GM21360 (cell line): ENCODE measurements at regions not wholly inside any gene's neighbourhood (a gene's known extent, or its start where the extent isn't known, plus 50 kb on each side); places are given as distances from the start of the nearest gene placed in this dataset.

Experiments
- ATAC-seq: cut with Tn5 transposase; IDR thresholded peaks from one replicate; pipeline ENCODE4 v1.9.1; 2021; ENCODE audit warnings: mild to moderate bottlenecking, moderate library complexity; ENCODE audit not compliant: unreplicated experiment

DNA sequence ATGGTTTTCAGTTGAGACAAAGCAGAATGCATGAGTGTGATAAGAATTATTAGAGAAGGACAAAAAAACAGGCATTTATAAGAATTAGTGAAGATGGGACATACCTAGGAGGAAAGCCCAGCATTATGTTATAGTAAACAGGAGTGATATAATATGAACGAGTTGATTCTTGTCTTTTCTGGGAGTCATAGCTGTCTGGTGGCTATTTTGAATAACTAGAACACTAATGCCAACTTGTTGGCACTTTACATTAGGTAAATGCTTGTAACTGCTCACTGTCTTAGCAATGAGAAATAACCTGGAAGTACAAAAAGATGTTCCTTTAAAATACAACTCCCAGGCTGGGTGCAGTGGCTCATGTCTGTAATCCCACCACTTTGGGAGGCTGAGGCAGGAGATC is 540.8 kb upstream of the SPHKAP start:
- ATAC-seq = no peak

DNA sequence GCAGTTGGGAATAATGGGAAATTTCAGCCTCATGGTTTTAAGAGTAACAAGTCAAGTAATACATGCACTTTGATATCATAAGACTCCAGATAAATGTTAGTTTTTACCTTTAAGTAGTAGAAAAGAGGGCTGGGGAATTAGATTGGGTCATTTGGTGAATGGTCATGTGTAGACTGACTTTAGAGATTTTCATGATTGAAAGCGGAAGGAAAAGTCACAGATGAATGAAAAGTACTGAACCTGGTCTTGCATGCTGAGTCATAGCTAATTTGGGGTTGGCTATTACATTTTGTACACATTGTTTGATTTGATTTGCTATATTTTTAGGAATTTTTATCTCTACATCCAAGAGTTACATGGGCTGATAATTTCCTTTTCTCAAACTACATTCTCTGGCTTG is 539.4 kb upstream of the SPHKAP start:
- no peak for ATAC-seq

DNA sequence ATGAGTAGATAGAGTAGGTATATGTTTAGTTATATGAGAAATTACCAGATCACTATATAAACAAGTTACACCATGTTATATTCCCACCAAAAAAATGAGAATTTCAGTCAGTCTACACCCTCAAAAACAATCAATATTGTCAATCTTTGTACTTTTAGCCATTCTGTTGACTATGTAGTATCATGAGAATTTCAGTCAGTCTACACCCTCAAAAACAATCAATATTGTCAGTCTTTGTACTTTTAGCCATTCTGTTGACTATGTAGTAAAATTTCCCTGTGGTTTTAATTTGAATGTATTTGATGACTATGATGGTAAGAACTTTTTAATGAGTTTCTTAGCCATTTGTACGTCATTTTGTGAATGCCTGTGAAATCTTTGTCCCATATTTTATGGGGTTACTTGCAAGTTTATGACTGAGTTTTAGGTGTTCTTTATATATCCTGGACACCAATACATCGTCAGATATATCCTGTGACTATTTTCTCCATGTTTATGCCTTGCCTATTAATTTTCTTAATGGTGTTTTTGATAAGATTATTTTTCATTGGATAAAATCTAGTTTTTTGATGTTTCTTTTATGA is 528.4 kb upstream of the SPHKAP start:
- no peak for ATAC-seq

DNA sequence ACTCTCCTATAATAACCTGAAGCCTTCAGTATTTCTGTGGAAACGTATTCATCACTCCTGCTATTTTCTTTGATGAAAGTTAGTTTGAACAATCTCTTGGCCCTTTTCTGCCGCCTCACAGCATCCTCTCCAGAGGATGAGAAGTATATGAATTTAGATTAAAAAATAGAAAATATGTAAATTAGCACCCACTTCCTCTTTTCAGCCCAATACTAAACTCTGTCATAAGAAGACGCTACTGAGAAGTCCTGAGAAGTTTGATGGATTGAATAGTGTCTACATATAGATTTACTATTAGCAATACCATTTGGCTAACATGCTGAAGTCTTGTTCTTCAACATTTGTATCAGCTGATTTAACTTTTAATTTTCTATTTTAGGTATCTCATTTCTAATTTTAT is 526.4 kb upstream of the SPHKAP start:
- ATAC-seq = no peak

DNA sequence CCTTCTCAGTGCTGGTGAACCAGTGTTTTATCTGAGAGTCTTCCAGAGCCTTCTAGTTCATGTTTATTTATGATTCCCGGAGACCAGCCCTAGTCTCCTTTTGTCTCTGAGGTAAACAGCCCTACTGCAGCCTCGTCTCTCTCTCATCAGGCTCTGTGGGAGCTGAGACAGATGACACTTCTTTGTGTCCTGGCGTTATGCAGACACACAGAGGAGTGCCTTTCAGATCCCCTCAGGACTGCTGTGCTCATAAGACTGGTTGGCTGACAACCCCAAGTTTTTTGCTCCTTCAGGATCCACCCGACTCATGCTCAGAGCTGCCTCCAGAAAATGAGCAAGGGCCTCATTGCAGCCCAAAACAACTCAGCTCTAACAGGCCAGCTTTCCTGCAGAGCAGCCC is 523.8 kb upstream of the SPHKAP start:
- ATAC-seq = no peak

DNA sequence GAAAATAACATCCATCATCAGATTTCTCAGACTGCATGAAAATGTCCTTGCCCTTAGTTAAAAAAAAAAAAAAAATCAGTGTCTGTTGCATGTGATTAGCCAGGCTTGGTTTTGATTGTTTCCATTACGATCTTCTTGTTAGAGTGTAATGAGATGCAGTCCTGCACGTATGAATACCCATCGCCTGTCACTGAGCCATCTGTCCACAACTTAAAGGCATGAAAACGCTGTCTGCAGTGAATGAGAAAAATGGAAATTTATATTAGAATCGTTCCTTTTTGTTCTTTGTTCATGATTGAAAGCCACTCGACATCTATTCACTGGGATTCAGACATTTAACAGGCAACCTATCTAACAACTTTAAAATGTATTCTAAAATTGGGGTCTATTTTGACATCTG is 521.7 kb upstream of the SPHKAP start:
- ATAC-seq = no peak

DNA sequence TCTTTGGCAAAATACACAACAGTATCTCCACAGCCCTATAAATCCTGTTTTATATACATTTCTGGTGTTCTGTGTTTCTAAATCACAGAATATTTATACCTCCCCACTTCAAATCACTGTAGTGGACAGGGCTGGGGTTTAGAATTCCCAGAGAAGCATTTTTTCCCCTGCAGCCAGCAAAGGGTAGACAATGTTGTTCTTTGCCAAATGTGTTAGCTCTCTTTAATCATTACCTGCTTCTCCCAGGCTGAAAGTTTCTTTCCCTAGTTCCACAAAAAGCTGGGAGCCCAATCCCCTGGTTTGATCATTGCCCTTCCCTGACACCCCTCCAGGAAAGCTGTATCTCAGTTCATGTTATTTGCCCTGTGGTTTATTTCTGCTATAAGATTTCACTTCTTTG is 520.0 kb upstream of the SPHKAP start:
- no peak for ATAC-seq

DNA sequence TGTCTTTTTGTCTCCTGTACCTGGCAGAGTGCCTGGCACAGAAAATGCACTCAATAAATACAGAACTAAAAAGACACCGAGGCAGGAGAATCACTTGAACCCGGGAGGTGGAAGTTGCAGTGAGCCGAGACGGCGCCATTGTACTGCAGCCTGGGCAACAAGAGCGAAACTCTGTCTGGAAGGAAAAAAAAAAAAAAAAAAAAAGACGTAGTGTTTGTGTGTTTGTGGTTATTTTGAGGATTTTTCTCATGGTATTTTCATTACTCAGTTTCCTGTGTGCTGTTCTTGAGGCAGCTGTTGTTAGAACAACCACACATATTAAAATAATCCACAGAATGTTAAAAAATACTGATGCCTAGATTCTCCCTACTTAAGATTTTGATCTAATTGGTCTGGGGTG is 519.2 kb upstream of the SPHKAP start:
- ATAC-seq = no peak

DNA sequence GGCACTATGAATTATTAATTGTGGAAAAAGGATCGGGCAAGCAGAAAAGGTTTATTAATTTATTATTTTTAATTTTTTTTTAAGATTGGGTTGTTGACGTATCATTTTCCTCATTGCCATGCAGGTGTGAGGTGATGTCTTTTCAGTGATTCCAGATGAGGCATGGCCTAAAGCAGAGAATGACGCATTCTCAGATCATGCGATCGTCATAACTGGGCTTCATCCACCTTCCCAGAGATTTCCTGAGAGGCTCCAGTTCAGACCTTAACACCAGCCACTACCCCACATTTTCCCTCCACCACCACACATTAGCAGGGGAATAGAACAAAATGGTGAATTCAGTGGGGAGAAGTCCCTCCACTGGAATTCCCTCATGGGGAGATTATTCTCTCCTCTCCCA is 518.4 kb upstream of the SPHKAP start:
- no peak for ATAC-seq

DNA sequence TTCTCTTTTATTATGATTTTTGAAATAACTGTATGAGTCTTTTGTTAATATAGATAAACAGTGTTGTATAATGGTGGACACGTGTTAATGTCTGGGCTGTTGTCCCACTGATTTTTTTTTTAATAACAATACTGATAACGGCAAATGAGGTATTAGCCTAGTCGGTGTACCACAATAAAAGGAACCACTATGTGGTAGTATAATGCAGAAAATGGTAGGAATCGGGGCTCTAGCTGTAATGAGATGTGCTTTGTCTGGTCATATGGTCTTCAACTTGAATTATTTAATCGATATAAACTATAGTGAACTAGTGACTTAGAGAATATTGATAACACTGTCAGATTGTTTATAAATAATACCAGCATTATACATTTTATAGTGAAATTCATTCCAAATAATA is 517.9 kb upstream of the SPHKAP start:
- ATAC-seq = no peak

DNA sequence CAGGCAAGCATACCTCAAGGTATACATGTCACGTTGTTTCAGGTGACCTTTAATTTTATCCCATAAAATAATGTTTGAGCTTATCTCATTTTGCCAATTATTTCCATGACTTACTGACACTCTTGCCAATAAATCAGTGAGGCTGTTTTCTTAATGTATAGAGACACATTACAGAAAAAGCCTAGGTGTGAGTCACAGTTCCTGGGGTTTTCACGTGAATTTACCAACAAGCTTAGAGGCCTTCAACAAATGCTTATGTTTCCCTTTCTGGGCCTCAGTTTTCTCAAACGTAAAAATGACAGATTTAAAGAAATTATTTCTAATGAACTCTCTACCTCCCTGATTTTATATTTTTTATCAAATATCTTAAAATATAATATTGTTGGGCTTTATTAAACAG is 517.5 kb upstream of the SPHKAP start:
- no peak for ATAC-seq

DNA sequence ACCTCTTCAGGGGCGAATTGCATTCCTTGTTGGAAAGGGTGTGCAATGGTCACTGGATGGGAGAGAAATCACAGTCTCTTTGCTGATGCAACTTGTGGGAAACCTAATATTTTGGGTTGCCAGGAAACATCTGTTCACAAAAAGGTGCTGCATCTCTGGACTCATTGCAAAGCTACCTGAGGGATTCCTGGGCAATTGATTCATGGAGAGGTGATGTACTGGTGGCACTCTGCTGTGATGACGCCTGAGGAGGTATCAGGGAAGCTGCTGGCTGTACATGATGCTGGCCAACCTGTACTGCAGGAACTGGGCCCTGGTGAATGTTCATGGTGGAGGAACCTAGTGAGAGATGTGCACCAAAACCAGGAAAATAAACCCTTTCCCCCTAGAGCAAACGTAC is 516.0 kb upstream of the SPHKAP start:
- no peak for ATAC-seq

DNA sequence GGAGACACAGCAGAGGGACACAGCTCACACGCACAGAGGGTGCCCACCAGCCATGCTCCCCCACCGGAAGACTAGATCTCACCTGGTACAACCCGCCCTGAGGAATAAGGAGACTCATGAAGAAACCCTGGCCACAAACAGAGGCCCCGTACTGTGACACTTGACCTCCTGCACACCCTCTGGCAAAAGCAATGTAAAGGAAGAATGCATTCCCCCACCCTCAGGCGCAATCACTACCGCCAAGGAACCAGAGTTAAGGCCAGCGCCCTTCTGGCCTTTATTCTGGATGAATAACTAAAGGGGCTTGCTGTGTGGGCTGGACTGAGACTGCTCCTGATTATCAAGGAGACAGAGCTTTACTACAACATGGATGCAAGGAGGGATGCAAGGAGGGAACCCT is 509.2 kb upstream of the SPHKAP start:
- ATAC-seq = no peak

DNA sequence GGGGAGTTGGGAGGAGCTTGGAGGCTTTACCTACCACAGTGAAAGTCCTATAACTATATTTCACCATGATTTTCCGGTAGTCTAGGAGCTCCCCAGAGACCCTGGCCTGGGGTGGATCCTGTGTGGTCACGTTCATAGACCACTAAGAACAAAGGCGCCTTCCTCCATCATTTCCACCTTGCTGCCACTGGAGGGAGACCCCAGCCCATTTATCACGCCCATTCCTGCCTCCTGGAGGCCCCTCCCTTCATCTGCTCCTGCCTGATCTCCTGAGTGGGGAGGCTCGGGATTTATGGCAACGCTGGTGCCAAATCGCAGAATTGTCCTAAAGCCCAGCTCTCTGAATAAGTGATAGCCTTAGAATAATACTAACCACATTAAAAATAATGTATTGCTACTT is 507.6 kb upstream of the SPHKAP start:
- no peak for ATAC-seq

DNA sequence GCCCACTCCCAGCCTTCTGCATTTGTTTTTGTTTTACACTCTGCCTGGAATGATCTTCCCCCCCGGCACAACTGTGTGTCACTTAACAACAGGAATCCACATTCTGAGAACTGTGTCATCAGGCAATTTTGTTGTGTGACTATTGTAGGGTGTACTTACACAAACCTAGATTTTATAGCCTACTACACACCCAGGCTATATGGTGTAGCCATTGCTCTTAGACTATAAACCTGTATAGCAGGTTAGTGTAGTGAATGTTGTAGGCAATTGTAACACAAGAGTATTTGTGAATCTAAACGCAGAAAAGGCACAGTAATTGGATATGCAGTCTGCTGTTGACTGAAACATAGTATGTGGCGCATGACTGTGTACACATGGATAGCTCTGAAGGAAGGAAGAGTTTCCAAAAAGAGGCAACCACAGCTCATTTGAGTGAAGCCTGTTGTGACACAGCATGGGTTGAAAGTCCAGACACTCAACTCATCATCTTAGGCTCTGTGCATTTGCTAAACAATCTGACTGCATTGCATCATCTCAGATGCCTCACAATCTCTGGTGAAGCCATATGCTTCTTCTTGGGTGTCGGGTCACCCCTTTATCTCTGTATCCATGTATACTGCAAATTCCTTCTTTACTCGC is 506.6 kb upstream of the SPHKAP start:
- no peak for ATAC-seq

DNA sequence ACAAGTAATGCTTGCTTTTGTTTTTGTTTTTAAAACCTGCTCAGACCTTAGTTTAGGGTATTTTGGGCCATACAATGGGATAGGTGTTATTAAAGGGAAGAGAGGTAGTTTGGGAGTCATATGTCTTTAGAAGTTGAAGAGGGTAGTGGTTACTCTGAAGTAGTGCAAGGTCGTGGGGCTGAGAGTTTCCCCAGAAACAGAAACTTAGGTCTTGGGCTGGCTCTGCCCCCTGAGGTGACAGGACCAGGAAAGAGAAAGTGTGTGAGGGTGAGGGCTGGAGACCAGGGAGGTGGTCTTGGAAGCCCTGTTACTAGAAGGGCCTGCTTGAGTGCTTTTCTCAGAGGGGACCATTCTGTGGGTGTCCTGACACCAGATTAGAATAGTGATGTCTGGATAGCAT is 500.5 kb upstream of the SPHKAP start:
- no peak for ATAC-seq

DNA sequence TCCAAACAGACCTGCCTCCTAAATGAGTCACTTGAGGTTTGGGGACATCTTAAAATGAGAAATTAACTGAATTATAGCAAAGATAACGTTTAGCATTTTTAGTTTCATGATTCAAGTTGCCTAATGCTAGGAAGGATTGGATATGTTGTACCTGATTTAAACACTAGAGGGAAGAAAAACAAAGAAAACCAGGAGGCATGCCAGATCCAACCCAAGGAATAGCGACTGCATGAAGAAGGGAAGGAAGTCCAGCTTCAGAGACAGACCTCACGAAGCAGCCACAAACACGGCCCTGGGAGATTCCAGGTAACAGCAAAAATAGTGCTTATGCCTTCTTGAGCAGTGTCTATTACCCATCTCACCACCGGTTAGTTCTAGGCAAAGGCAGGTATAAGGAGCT is 499.9 kb upstream of the SPHKAP start:
- no peak for ATAC-seq

DNA sequence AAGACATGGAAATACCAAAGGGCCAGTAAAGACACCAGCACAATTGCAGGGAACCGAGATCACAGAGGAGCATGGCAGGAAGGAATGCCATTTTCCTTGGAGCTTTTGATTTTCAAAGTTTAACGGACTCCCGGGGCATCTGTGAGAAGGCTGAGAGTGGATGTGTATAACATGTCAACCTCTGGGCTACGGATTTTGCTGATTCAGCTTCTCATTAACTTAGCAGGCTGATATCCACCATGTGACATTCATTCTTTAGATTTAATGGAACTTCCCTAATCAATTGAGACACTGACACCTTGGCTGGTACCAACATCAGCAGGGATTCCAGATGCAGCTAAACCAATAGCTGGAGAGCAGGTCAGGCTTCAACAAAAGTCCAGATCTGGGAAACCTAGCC is 496.6 kb upstream of the SPHKAP start:
- ATAC-seq = no peak

DNA sequence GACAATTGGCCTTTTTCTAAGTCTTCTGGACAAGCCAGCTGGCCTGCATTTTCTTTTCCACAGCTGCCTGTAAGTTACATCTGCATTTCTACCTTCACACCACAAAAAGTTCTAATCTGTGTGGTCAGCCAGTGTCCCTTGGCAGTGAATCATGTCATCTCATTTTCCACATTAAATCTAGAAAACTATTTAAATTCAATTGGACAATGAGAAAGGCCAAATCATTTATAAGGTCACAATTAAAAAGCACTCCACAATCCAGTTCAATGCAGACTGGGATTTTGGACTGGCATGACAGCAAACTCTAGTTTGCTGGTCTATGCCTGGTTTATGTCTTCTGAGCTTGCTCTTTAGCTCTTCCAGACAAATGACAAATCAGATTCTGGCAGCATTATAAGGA is 494.2 kb upstream of the SPHKAP start:
- no peak for ATAC-seq

DNA sequence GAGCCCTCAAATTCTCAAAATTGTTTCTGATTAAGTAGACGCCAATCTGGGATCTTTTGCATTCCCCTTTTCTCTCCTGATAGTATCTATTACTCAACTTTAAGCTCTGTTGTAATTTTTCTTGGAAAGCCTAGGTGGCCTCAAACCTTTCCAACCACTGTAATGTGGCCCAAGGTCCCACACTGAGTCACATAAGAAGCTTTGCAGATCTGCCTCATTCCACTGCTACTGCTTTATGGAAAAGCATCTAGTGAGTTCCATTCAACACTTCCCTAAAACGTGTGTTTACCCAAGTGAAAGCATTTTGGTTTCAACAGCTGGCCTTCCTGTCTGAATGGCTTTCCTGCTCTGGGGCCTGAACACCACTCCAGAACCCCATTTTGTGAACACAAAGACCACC is 493.6 kb upstream of the SPHKAP start:
- ATAC-seq = no peak

DNA sequence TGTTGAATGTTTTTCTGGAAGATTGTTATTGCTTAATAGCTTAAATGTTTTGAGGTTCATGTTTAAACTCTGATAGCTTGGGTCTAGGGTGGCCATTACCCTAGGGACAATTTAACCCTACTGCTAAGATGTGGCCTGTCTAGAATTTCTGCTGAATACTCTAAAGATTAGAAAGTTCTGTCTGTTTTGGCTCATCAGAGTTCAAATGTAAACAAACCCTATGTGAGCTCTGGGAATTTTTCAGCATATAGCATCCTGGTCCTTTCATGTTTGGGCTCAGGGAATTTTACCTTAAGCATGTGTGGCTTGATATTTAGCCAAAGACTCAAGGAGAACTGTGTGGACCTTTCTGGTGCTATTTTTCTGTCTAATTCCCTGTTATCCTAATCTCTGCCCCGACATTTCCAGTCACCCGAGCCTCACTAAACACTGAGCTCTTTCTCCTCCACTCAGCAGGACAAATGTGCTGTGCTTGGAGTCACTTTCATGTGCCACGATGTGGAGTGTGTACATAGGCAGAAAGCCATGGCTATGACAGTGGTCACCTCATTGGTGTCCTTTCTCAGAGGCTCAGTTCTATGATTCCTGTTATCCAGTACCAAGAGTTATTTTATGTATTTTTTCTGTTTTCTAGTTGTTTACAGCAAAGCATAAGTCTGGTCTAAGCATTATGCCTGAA is 492.5 kb upstream of the SPHKAP start:
- ATAC-seq = no peak

DNA sequence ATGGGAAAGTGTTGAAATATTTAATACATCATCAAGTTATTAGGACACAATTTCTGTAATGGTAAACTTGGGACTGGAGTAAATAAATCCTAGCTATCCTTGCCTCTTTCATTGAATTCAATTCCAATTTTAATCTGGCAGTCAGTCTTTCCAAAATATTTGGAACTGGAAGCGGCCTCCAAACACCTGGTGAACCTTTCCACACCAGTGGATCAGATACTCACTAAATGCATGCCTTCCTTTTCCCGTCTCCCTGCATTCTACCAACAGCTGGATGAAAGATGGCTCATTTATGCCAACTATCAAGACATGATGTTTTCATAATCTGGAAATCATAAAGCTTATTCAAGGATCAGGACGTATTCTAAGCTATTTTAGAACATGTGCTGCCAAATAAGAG is 488.2 kb upstream of the SPHKAP start:
- no peak for ATAC-seq

DNA sequence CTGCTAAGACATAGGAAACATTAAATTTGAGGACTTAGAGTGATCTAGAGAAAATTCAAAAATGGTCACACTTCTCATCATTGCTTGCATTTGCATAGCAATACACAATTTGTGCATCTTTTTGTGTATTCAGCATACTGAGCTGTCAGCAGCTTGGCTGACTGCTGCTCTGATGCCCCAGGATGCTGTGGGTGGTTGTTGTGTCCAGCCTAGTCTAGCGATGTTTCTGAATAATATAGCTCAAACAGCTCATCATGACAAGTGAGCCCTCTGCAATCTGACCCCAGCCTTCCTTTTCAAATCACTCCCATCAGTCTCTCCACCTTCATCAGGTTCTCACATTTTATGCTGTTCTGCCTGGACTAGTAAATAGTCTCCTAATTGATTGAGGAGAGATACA is 483.7 kb upstream of the SPHKAP start:
- ATAC-seq = no peak
